HEK293 (cell line): ENCODE measurements at regions not wholly inside any gene's neighbourhood (a gene's known extent, or its start where the extent isn't known, plus 50 kb on each side); places are given as distances from the start of the nearest gene placed in this dataset.

Experiments used
- CTCF ChIA-PET: fragments of 350-600 bp; formaldehyde crosslinking; extraction: SDS; loops from one replicate; lab custom pipeline; 2021; ENCODE audit warnings: antibody characterized with exemption; lab: Yijun Ruan, JAX
- POLR2A ChIA-PET: fragments of 300-600 bp; formaldehyde crosslinking; extraction: SDS; loops from one replicate; lab custom pipeline; 2020; ENCODE audit warnings: antibody characterized with exemption, inconsistent platforms; lab: Yijun Ruan, JAX
- H3K27ac ChIP-seq: fragments of 200-500 bp; sonication (Bioruptor generic); 2 replicates; pipeline ENCODE4 v1.5.1; 2014; ENCODE audit warnings: low read depth, low read length, control low read depth, inconsistent platforms; ENCODE audit errors: extremely low read depth
- H3K36me3 ChIP-seq, 2 experiments: fragments of 200-500 bp in 1 of 2; sonication (Bioruptor generic) in 1 of 2; 1 replicate in 1 of 2; 2 replicates in 1 of 2; pipeline ENCODE4 v1.5.1; 2014 to 2017; ENCODE audit warnings: inconsistent platforms in 2 of 2, low read length in 2 of 2; ENCODE audit not compliant: control insufficient read depth in 2 of 2, insufficient read depth in 1 of 2
- H3K4me1 ChIP-seq: fragments of 200-500 bp; sonication (Bioruptor generic); 2 replicates; pipeline ENCODE4 v1.5.1; 2014; ENCODE audit warnings: mild to moderate bottlenecking, low read length, inconsistent platforms; ENCODE audit not compliant: control insufficient read depth, insufficient read depth
- H3K4me3 ChIP-seq: 2 replicates; pipeline ENCODE4 v1.5.1; 2011; ENCODE audit warnings: low read depth, mild to moderate bottlenecking, control low read depth, low read length, moderate library complexity
- H3K9me3 ChIP-seq: fragments of 200-500 bp; sonication (Bioruptor generic); 2 replicates; pipeline ENCODE4 v1.5.1; 2014; ENCODE audit warnings: low read depth, low read length, inconsistent platforms; ENCODE audit not compliant: control insufficient read depth, insufficient read depth
- EGR2 ChIP-seq: fragments of 450-650 bp; formaldehyde crosslinking; IDR thresholded peaks from 2 replicates; pipeline ENCODE4 v1.5.1; 2016; ENCODE audit warnings: low read depth, missing biosample characterization, missing genetic modification characterization
- GFI1B ChIP-seq: fragments of 450-650 bp; formaldehyde crosslinking; IDR thresholded peaks from 2 replicates; pipeline ENCODE4 v1.5.1; 2016; ENCODE audit warnings: missing biosample characterization, missing genetic modification characterization
- RBAK ChIP-seq: fragments of 450-650 bp; formaldehyde crosslinking; IDR thresholded peaks from 2 replicates; pipeline ENCODE4 v1.5.1; 2016; ENCODE audit warnings: missing biosample characterization, missing genetic modification characterization
- YY1 ChIP-seq: fragments of 450-650 bp; formaldehyde crosslinking; IDR thresholded peaks from 2 replicates; pipeline ENCODE4 v1.5.1; 2018; ENCODE audit warnings: missing biosample characterization, missing genetic modification characterization
- ZBTB48 ChIP-seq: fragments of 450-650 bp; formaldehyde crosslinking; IDR thresholded peaks from 2 replicates; pipeline ENCODE4 v1.5.1; 2016; ENCODE audit warnings: missing biosample characterization, missing genetic modification characterization
- ZFP69B ChIP-seq: fragments of 450-650 bp; formaldehyde crosslinking; IDR thresholded peaks from 2 replicates; pipeline ENCODE4 v1.5.1; 2016; ENCODE audit warnings: missing biosample characterization, missing genetic modification characterization
- ZNF146 ChIP-seq: fragments of 450-650 bp; formaldehyde crosslinking; IDR thresholded peaks from 2 replicates; pipeline ENCODE4 v1.5.1; 2016; ENCODE audit warnings: missing biosample characterization, missing genetic modification characterization
- ZNF341 ChIP-seq: fragments of 450-650 bp; formaldehyde crosslinking; IDR thresholded peaks from 2 replicates; pipeline ENCODE4; 2016; ENCODE audit warnings: low read depth, missing biosample characterization, missing genetic modification characterization
- ZNF416 ChIP-seq: fragments of 450-650 bp; formaldehyde crosslinking; IDR thresholded peaks from 2 replicates; pipeline ENCODE4 v1.5.1; 2016; ENCODE audit warnings: missing biosample characterization, missing genetic modification characterization
- ZNF48 ChIP-seq: fragments of 450-650 bp; formaldehyde crosslinking; IDR thresholded peaks from 2 replicates; pipeline ENCODE4 v1.5.1; 2016; ENCODE audit warnings: missing biosample characterization, missing genetic modification characterization
- ZNF529 ChIP-seq: fragments of 450-650 bp; formaldehyde crosslinking; IDR thresholded peaks from 2 replicates; pipeline ENCODE4 v1.5.1; 2017; ENCODE audit warnings: missing genetic modification characterization, missing biosample characterization; ENCODE audit not compliant: insufficient replicate concordance
- ZNF558 ChIP-seq: fragments of 450-650 bp; formaldehyde crosslinking; IDR thresholded peaks from 2 replicates; pipeline ENCODE4 v1.5.1; 2016; ENCODE audit warnings: missing biosample characterization, missing genetic modification characterization
- ZNF626 ChIP-seq: fragments of 450-650 bp; sonication (Bioruptor Pico); formaldehyde crosslinking; IDR thresholded peaks from 2 replicates; pipeline ENCODE4 v1.5.1; 2018; ENCODE audit warnings: missing biosample characterization, missing genetic modification characterization, inconsistent platforms
- ZNF670 ChIP-seq: fragments of 450-650 bp; formaldehyde crosslinking; IDR thresholded peaks from 2 replicates; pipeline ENCODE4 v1.5.1; 2016; ENCODE audit warnings: missing biosample characterization, missing genetic modification characterization, low read depth
- ZNF76 ChIP-seq: fragments of 450-650 bp; formaldehyde crosslinking; IDR thresholded peaks from 2 replicates; pipeline ENCODE4; 2016; ENCODE audit warnings: low read depth, missing biosample characterization, missing genetic modification characterization, borderline replicate concordance
- TF ChIP-seq, protein P1 (sequence below): fragments of 450-650 bp; formaldehyde crosslinking; conservative IDR thresholded peaks from 2 replicates; pipeline ENCODE4 v1.5.1; 2016; ENCODE audit warnings: low read depth, missing biosample characterization, missing genetic modification characterization
- TF ChIP-seq, protein P2 (sequence below): fragments of 450-650 bp; formaldehyde crosslinking; IDR thresholded peaks from 2 replicates; pipeline ENCODE4 v1.5.1; 2016; ENCODE audit warnings: missing biosample characterization, missing genetic modification characterization
- TF ChIP-seq, protein P3 (sequence below): fragments of 450-650 bp; formaldehyde crosslinking; IDR thresholded peaks from 2 replicates; pipeline ENCODE4 v1.5.0; 2017; ENCODE audit warnings: missing biosample characterization, missing genetic modification characterization, borderline replicate concordance

DNA sequence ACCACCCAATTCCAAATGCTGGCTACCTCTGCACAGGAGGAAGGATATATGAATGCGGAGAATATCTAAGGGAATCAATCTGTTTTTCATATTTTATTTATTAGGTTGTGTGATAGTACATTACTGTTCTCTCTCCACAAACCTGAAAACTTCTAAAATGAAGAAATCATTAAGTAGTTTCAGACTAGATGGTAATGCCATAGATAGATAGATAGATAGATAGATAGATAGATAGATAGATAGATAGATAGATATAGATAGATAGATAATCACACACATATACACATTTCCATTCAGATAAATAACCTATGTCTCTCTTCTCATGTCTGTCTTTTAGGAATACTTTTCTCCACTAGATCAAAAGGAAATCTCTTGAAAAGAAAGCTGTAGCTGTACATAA lies 126.1 kb upstream of the TSPAN8 start (continued):
- no peak for TF ChIP-seq ZNF146 (tag by site-specific recombination)
- TF ChIP-seq, protein P1, sequence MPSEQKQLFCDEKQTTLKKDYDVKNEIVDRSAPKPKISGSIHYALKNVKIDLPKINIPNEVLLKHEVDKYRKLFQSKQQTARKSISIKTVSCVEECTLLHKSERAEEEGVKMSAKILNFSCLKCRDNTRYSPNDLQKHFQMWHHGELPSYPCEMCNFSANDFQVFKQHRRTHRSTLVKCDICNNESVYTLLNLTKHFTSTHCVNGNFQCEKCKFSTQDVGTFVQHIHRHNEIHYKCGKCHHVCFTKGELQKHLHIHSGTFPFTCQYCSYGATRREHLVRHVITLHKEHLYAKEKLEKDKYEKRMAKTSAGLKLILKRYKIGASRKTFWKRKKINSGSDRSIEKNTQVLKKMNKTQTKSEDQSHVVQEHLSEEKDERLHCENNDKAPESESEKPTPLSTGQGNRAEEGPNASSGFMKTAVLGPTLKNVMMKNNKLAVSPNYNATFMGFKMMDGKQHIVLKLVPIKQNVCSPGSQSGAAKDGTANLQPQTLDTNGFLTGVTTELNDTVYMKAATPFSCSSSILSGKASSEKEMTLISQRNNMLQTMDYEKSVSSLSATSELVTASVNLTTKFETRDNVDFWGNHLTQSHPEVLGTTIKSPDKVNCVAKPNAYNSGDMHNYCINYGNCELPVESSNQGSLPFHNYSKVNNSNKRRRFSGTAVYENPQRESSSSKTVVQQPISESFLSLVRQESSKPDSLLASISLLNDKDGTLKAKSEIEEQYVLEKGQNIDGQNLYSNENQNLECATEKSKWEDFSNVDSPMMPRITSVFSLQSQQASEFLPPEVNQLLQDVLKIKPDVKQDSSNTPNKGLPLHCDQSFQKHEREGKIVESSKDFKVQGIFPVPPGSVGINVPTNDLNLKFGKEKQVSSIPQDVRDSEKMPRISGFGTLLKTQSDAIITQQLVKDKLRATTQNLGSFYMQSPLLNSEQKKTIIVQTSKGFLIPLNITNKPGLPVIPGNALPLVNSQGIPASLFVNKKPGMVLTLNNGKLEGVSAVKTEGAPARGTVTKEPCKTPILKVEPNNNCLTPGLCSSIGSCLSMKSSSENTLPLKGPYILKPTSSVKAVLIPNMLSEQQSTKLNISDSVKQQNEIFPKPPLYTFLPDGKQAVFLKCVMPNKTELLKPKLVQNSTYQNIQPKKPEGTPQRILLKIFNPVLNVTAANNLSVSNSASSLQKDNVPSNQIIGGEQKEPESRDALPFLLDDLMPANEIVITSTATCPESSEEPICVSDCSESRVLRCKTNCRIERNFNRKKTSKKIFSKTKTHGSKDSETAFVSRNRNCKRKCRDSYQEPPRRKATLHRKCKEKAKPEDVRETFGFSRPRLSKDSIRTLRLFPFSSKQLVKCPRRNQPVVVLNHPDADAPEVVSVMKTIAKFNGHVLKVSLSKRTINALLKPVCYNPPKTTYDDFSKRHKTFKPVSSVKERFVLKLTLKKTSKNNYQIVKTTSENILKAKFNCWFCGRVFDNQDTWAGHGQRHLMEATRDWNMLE (tag by site-specific recombination): no peak
- TF ChIP-seq ZNF626 (tag by site-specific recombination): no peak
- TF ChIP-seq ZNF558: no peak

DNA sequence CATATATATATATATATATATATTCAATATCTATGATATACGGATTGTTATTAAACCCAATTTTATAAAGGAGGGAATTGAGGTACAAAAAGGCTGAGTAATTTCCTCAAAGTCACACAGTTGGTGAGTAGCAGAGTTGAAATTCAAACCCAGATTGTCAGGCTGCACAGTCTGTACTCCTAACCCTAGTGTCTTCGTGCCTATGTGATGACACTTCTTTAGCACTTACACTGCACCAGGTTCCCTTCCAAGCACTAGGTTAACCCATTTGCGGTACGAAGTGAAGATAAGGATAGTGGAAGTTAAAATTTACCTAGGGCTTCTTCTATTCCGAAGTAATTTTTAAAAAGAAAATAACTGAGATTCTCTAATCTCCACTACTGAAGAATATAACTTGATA lies 125.1 kb upstream of the TSPAN8 start:
- no peak overlapping the region for H3K4me3 ChIP-seq
- H3K9me3 ChIP-seq: no peaks in the 10 kb centered on the region
- no peak overlapping the region for H3K27ac ChIP-seq
- H3K4me1 ChIP-seq: no peaks in the 10 kb centered on the region
- TF ChIP-seq ZFP69B (tag by site-specific recombination) (no peak), ZNF76 (tag by site-specific recombination) (no peak), RBAK (tag by site-specific recombination) (no peak), ZNF48 (tag by site-specific recombination) (no peak), ZBTB48 (tag by site-specific recombination) (no peak), EGR2 (tag by site-specific recombination) (no peak), GFI1B (no peak), ZNF529 (no peak), YY1 (tag by site-specific recombination) (no peak), ZNF416 (tag by site-specific recombination) (no peak)
- TF ChIP-seq, protein P2, sequence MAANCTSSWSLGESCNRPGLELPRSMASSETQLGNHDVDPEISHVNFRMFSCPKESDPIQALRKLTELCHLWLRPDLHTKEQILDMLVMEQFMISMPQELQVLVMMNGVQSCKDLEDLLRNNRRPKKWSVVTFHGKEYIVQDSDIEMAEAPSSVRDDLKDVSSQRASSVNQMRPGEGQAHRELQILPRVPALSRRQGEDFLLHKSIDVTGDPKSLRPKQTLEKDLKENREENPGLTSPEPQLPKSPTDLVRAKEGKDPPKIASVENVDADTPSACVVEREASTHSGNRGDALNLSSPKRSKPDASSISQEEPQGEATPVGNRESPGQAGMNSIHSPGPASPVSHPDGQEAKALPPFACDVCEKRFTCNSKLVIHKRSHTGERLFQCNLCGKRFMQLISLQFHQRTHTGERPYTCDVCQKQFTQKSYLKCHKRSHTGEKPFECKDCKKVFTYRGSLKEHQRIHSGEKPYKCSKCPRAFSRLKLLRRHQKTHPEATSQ (tag by site-specific recombination): no peak
- TF ChIP-seq, protein P3, sequence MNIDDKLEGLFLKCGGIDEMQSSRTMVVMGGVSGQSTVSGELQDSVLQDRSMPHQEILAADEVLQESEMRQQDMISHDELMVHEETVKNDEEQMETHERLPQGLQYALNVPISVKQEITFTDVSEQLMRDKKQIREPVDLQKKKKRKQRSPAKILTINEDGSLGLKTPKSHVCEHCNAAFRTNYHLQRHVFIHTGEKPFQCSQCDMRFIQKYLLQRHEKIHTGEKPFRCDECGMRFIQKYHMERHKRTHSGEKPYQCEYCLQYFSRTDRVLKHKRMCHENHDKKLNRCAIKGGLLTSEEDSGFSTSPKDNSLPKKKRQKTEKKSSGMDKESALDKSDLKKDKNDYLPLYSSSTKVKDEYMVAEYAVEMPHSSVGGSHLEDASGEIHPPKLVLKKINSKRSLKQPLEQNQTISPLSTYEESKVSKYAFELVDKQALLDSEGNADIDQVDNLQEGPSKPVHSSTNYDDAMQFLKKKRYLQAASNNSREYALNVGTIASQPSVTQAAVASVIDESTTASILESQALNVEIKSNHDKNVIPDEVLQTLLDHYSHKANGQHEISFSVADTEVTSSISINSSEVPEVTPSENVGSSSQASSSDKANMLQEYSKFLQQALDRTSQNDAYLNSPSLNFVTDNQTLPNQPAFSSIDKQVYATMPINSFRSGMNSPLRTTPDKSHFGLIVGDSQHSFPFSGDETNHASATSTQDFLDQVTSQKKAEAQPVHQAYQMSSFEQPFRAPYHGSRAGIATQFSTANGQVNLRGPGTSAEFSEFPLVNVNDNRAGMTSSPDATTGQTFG (tag by site-specific recombination): no peak
- POLR2A ChIA-PET: no interaction called here
- CTCF ChIA-PET: no interaction called here
- H3K36me3 ChIP-seq: no peaks in the 10 kb centered on the region

DNA sequence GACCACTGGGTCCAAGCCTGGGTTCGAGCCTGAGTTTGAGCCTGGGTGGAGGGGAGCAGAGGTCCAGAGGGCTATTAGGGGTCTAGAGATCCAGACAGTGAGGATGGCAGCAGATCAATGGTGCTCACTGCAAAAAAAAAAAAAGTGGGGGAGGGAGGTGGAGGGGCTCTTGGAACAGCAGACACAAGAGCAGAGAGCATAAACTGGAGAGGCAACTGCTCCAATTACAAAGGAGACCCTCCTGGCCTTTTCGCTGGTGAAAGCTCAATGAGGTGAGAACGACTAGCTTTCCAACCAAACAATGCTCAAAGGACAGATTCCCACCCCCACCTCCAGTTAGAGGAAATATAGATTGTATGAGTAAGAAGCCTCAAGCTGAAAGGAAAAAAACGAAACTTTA lies 124.2 kb upstream of the TSPAN8 start:
- no peak overlapping the region for H3K4me3 ChIP-seq
- CTCF ChIA-PET: no interaction called here
- POLR2A ChIA-PET: no interaction called here

More for the DNA sequence above, 124.2 kb upstream of the TSPAN8 start:
- Histone ChIP-seq H3K27ac (no peak overlapping the region), H3K36me3 (no peaks in the 10 kb centered on the region), H3K9me3 (no peaks in the 10 kb centered on the region), H3K4me1 (no peaks in the 10 kb centered on the region)
- TF ChIP-seq ZNF341 (tag by site-specific recombination) (peak; percentile 71), ZNF670 (tag by site-specific recombination) (no peak)
